Keratinocyte (primary cell): ENCODE measurements at regions not wholly inside any gene's neighbourhood (a gene's known extent, or its start where the extent isn't known, plus 50 kb on each side); places are given as distances from the start of the nearest gene placed in this dataset.

Experiments
- EZH2 ChIP-seq: IDR thresholded peaks from one replicate; pipeline ENCODE4 v1.6.1; 2012; ENCODE audit warnings: inconsistent platforms, mild to moderate bottlenecking, low read length, moderate library complexity
- TF ChIP-seq, protein P1 (sequence below), 3 experiments: IDR thresholded peaks in 1 of 3; conservative IDR thresholded peaks in 1 of 3; optimal IDR thresholded peaks in 1 of 3; 2 replicates in 2 of 3; 3 replicates in 1 of 3; pipeline versions ENCODE3 to v1.5.1; 2011; ENCODE audit warnings: low read length in 3 of 3, mild to moderate bottlenecking in 3 of 3, moderate library complexity in 2 of 3, control low read depth in 1 of 3, inconsistent platforms in 1 of 3; ENCODE audit not compliant: insufficient read depth in 2 of 3; ENCODE audit errors: extremely low read depth in 1 of 3

DNA sequence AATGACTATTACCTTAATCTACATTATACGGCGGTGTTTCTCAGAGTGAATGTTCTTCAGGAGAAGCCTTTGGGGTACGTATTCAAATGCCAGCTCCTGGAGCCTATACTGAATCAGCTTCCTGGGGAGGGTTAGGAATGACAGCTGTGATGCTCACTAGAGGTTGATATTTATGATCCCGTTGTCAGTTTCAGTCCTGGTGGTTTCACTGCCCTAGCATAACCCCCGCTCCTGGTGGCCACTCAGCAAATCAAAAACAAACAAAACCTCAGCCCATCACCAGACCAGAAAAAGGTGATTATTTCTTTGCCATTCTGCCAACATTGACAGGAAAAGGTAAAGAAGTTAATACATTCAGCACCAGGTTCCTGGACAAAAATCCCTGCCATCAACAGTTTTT, 136.5 kb upstream of the CRY1 start:
- TF ChIP-seq, protein P1, sequence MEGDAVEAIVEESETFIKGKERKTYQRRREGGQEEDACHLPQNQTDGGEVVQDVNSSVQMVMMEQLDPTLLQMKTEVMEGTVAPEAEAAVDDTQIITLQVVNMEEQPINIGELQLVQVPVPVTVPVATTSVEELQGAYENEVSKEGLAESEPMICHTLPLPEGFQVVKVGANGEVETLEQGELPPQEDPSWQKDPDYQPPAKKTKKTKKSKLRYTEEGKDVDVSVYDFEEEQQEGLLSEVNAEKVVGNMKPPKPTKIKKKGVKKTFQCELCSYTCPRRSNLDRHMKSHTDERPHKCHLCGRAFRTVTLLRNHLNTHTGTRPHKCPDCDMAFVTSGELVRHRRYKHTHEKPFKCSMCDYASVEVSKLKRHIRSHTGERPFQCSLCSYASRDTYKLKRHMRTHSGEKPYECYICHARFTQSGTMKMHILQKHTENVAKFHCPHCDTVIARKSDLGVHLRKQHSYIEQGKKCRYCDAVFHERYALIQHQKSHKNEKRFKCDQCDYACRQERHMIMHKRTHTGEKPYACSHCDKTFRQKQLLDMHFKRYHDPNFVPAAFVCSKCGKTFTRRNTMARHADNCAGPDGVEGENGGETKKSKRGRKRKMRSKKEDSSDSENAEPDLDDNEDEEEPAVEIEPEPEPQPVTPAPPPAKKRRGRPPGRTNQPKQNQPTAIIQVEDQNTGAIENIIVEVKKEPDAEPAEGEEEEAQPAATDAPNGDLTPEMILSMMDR (optimal IDR thresholded peaks at IDR 0.05 in 1 of 3, IDR thresholded peaks at IDR 0.05 in 1 of 3, conservative IDR thresholded peaks at IDR 0.05 in 1 of 3; ENCODE audit: extremely low read depth in 1 of 3, insufficient read depth in 2 of 3, low read length in 3 of 3): no peak
- no peak for TF ChIP-seq EZH2
